HG02852 (cell line): ENCODE measurements at regions not wholly inside any gene's neighbourhood (a gene's known extent, or its start where the extent isn't known, plus 50 kb on each side); places are given as distances from the start of the nearest gene placed in this dataset.
"Not testable (repeated sequence)": the region's sequence is repeated elsewhere in the genome, so short reads cannot be mapped to it uniquely, and the experiment has no call there.

Experiments
- ATAC-seq: cut with Tn5 transposase; IDR thresholded peaks from one replicate; pipeline ENCODE4 v1.9.1; 2021; ENCODE audit warnings: mild to moderate bottlenecking, moderate library complexity; ENCODE audit not compliant: unreplicated experiment

DNA sequence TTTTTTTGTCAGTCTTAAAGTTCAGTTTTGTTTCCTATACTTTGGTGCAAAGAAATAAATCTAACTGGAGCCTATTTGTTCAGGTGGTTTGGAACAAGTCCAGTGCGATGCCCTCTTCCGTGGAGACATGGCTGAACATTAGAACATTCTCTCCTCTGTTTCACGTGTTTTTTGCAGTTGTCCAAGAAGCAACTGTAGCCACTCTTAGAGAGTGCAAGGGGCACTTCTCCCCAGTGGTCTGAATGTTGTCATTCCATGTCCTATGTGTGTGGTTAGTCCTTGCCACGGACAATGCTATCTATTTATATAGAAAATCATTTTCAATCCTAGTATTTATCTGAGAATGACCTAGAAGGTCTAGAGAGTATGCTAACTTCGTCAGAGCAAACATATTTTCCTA is 1232.5 kb upstream of the SEL1L start:
- ATAC-seq, result no peak

DNA sequence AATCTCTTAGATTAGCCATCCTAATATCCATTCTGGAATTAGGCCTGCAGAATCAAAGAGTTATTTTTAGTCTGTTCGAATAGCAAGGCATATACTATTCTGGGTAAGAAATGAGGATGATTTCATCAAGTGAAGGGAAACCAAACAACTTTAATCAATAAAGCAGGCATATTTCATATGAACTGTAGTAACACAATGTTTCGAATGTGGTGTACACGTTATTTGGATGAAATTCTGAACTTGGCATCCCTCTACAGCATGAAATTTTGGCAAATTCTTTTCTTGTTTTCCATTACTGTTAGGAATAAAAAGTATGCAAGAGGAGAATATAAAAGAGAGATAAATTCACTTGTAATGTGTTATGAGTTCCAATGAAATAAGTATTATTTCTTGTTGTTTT is 1233.3 kb upstream of the SEL1L start:
- no peak for ATAC-seq

GRCh38 chr14:82776958-82777357 is 1243.3 kb upstream of the SEL1L start:
- ATAC-seq, result no peak

GRCh38 chr14:82778008-82778590 is 1244.4 kb upstream of the SEL1L start:
- no peak for ATAC-seq

- ATAC-seq, result no peak
Observed at GRCh38 chr14:82778601-82779000, 1244.9 kb upstream of the SEL1L start.

DNA sequence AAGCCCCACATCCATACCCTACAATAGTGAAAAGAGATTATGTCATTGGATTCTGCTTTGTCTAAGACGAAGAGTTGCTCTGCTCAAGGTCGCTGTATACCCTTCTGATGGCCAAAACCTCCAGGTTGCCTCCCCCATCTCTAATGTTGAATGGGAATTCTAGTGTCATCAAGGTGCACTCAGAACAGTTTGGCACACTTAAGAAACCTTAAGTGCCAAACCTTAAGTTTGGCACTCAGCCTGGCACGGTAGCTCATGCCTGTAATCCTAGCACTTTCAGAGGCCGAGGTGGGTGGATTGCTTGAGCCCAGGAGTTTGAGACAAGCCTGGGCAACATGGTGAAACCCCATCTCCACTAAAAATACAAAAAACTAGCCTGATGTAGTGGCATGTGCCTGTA is 1245.6 kb upstream of the SEL1L start:
- ATAC-seq, result no peak

- ATAC-seq, result no peak
Observed at GRCh38 chr14:82785756-82786482, 1252.3 kb upstream of the SEL1L start.

- ATAC-seq, result no peak
Observed at GRCh38 chr14:82786483-82786880, 1252.8 kb upstream of the SEL1L start.

- no peak for ATAC-seq
Observed at GRCh38 chr14:82796086-82796485, 1262.4 kb upstream of the SEL1L start.

DNA sequence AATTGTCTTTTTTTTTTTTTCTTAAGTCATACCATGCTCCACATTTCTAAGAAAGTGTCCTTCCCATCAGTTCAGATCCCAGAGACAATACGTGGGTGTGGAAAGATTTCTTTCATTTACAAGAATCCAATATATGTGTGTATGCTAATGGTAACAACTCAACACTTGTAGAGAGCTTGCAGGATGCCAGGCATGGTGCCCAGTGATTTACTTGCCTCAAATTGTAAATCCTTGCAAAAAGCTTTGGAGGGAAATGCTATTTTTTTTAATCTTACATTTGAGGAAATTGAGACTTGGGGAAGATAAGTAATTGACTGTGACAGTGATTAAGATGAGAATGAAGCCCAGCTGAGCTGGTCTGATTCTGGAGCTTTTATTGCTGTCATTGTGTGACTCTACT is 1264.6 kb upstream of the SEL1L start:
- ATAC-seq, result no peak

DNA sequence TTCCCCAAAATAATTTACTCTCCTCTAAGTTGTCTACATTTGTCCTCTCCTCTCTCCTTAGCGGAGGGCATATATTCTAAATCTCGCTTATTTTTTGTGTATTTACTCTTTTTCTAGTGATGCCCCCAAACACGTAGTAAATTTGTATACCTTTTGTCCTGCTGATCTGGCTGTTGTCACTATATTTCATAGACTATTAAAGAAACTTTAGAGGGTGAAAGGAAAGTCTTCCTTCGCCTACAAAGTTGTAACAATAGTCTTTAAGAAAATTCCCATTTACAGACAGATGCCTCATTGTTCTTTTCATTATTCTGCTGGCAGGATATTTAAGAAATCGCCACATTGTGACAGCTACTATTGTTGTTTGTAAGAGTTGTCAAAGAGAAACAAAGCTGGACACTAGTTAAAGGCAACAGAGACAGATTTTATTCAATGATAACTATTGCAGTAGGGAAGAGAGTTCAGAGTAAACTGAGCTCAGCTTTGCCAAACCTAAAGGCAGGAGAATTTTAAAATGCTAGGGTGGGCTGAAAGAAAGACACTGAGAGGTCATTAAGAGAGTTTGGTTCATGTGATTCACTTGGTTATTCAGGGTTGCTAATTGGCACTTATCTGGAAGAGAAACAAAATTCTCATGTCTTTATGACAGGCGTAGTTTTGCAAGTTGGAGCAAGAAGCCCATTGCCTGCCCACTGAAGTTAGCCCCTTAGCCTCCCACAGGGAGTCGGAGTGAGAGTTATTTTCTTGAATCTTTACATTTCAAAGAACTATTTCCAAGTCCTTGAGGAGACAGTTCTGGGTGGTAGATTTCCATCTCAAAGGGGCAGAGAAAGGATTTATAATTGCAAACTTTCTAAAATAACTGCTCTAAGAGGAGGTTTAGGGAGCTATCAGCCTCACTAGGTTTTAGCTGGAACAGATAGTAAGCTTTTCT is 1272.5 kb upstream of the SEL1L start:
- ATAC-seq, result no peak

- ATAC-seq, result no peak
Observed at GRCh38 chr14:82811246-82811645, 1277.6 kb upstream of the SEL1L start.

DNA sequence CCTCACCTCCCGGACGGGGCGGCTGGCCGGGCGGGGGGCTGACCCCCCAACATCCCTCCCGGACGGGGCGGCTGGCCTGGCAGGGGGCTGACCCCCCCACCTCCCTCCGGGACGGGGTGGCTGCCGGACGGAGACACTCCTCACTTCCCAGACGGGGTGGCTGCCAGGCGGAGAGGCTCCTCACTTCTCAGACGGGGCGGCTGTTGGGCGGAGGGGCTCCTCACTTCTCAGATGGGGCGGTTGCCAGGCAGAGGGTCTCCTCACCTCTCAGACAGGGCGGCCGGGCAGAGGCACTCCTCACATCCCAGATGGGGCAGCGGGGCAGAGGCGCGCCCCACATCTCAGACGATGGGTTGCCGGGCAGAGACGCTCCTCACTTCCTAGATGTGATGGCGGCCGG is 1280.7 kb upstream of the SEL1L start:
- not testable (repeated sequence) for ATAC-seq

DNA sequence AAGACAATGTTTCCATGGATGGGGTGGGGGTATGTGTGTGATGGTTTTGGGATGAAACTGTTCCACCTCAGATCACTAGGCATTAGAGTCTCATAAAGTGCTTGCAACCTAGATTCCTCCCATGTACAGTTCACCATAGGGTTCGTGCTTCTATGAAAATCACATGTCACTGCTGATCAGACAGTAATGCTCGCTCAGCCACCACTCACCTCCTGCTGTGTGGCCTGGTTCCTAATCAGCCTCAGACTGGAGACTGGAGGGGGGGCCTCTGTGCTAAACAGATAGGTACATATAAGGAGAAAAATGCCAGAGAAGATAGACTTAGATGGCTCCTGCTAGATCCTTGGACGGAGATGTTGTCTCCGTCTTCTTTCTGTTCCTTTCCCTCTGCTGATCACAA is 1296.9 kb upstream of the SEL1L start:
- no peak for ATAC-seq

- no peak for ATAC-seq
Observed at GRCh38 chr14:82836256-82836950, 1302.8 kb upstream of the SEL1L start.

DNA sequence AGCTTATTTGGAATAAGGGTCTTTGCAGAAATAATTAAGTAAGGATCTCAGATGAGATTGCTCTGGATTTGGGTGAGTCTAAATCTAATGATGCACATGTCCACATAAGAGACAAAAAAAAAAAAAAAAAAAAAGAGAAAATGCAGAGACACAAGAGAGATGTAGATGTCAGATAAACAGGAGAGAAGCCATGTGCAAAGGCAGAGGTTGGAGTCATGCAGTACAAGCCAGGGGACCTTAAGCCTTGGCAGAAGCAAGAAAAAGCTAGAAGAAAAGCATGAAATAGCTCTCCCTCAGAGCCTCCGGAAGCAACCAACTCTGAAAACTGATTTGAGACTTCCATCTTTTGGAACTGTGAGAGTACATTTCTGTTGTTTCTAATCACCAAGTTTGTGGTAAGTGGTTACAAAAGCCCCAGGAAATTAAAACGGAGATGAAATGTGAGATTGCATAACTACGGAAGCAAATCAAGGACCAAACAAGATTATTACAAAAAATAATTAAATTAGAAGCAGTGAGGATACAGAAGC is 1304.0 kb upstream of the SEL1L start:
- no peak for ATAC-seq

DNA sequence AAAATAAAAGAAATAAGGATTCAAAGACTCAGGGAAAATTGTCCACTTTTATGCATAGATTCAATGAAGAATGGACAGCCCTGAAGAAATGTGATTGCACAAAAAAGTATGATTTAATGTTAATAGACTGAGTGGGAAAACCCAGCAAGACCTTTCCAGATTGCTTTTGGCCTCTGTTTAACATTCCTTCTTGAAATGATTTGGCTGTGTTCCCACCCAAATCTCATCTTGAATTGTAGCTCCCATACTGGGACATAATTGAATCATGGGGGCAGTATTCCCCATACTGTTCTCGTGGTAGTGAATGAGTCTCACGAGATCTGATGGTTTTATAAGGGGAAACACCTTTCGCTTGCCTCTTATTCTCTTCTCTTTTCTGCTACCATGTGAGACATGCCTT is 1316.9 kb upstream of the SEL1L start:
- ATAC-seq, result no peak

GRCh38 chr14:82854131-82854530 is 1320.5 kb upstream of the SEL1L start:
- no peak for ATAC-seq

DNA sequence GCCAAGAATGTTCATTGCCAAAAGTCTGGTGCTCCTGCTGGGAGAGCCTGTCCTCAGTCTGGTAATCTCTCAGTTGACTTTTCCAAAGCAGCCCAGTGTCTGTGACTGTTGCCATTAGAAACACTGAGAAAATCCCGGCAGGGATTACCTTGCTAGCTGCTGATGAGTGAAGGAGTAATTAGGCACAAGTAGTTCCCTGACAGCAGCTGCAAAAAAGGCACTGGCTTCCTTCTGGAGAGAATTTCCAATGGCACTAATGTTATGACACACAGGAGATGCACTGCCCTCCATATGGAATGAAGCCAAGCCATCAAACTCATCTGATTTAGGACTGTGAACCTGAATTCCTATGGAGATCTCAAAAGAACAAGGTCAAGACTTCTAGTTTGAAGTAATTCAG is 1321.2 kb upstream of the SEL1L start:
- ATAC-seq, result no peak

GRCh38 chr14:82855912-82856391 is 1322.3 kb upstream of the SEL1L start:
- ATAC-seq, result no peak

DNA sequence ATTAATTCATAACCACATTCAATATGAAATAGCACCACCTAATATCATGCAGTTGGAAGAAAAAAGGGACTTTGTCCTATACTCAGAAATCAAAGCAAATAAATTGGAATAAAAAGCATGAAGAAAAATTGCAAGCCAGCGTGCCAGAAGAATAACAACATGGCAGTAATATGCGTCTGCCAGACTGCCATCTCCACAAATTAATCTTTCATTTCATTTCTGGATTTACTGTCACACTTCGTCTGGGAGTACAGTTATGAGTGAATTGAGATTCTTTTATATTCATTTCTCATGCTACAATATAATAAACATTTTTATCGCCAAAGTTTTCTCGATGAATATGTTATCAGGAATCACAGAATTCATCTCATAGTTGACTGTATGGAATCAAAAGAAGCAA is 1327.7 kb upstream of the SEL1L start:
- ATAC-seq, result no peak
